DMS53 (cell line): ENCODE measurements at regions not wholly inside any gene's neighbourhood (a gene's known extent, or its start where the extent isn't known, plus 50 kb on each side); places are given as distances from the start of the nearest gene placed in this dataset.

Source experiments
- DNase-seq: peaks from one replicate; lab custom pipeline; 2025; lab: John Stamatoyannopoulos, UW

DNA sequence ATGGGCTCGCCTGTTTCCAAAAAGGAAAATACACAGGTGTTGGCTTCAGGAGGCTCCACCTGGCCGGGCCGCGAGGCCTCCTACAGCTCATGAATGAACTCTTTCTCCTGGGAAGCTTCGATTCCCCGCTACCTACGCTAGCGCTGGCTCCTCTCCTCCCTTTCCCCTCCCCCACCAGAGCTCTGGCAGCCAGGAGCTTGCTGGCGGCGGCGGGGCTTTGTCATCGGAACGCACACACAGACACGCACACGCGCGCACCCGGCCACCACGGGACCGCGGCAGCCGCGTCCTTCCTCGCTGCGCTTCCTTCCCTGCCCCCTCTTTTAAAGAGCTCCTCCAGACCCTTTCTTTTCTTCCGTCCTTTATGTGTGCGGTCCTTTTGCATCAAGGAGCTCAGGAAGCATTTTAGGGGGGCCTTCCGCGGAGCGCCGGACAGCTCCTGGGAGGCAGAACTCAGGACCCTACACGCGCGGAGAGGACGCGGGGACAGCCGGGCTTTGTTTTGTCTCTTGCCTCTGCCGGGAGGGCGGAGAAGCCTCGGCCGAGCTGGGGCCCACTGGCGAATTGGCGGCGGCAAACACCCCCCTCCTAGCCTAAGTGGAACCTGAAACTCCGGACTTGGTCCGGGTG lies 70.2 kb upstream of the BCOR start:
- DNase-seq: peak; percentile 90

DNA sequence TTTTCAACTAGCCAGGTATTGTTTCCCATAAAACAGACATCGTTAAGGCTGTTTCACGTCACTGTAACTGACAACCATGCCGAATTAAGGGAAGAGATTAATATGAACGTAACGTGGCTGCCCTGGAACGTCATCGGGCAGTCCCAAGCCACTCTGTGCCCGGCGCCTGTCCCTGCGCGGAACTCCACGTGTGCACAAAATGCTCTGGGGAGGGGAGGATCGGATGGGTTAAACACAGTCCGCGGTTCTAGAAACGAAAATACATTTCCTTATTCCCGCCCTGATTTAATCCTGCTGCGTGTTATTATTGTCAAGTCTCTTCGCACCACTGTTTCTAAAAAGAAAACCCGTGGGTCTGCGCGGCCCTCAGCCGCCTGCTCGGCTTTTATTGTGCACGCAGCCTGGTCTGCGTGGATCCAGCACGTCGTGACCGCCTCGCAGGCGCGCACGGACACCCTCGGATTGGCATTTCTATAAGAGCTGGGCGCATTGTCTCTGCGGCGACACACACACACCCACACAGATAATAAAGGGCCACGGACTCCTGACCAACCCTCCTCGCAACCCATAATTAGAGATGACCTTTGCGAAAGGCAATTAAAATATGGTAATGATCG lies 69.6 kb upstream of the BCOR start:
- DNase-seq: peak; percentile 69

DNA sequence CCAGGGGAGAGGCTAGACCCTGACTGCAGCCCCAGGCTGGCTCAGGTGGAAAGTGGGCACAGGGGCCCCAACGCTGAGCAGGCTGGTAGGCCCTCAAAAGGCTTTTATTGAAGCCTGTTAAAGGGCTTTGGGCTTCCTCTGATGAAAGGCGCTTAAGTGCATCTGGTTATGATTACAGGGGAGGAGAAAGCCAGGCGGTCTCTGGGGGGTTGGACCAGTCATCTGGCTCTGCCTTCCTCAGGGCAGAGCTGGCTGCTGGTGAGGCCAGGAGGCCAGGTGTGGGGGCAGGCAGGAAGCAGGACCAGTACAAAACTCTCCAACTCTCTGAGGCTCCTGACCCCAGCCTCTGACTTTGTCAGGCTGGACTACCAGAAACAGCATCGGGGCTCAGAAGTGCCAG lies 68.8 kb upstream of the BCOR start:
- DNase-seq: peak; percentile 58

DNA sequence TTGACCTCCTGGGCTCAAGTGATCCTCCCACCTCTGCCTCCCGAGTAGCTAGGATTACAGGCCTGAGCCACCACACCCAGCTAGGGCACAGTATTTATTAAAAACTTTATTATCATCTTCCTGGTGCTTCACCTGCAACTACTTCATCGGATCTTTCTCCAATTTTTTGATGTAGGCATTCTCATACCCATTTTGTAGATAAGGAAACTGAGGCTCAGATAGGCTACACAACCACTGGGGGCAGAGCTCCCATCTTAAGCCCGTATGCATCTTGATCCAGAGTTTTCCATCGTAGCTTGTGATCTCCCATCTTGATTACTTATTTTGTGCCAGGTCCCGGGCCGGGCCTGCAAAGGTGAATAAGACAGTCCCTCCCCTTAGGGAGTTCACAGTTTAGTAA lies 68.1 kb upstream of the BCOR start:
- no peak for DNase-seq

DNA sequence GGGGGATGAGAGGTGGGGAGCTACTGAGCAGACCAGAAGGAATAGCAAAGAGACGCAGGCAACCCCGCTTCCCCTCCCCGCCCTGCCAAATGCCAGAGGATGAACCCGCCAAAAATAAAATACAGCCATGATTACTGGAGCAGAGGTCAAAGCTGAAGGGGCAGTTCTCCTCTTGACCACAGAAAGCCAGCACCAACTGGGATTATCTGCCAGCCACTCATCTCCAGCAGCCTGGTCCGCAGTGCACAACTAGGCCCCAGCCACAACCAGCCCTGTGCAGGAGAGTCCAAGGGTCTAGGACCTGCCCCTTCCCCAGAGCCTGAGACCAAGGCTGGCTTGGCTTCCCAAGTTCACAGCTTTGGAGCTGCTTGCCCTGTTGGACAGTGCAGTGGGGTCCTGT lies 67.4 kb upstream of the BCOR start:
- no peak for DNase-seq

DNA sequence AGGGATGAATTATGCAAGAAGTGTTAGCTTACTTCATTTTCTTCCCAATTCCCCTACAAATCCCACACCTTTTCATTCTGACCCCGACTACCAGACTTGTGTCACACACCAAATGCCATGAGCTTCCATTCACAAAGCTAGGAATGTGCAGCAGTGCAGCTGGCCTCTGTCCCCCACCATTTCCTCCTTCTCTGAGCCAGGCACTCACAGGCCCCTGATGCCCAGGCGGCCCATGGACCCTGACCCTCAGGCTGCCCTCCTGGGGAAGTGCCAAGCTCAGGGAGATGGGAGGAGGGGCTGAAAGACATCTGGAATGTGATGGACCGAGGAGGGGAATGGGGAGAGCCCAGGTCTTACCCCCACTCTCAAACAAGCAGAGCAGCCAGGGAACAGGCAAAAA lies 67.0 kb upstream of the BCOR start:
- no peak for DNase-seq

DNA sequence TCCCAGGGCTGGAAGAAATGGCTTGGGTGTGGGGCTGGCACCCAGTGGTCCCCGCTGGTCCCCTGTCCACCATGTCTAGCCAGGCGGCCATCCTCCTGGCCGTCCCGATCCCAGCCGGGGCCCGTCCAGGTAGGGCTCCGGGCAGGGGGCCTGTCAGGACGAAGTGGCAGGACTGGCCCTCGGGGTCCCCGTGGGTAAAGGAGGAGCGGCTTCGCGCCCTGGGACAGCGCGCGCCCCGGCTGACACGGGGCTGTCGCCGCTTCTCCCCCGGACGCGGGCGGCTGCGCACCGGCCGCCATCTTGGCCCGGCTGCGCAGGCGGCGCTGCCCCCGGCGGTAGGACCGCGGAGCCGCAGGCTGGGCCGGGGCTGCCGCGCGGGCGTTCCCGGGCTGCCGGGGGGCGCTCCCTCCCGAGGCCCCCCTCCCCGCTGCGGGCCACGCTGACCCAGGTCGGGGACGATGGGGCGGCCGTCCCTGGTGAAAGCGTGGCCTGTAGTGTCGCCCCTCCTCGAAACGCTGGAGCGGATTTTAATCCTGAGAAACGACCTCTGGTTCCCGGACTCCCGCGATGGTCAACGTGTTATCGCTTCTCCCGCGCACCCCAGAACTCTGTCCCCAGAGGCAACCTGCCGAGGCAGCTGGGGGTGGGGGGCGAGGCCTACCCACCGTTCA lies 60.4 kb upstream of the BCOR start:
- peak; percentile 74 for DNase-seq

DNA sequence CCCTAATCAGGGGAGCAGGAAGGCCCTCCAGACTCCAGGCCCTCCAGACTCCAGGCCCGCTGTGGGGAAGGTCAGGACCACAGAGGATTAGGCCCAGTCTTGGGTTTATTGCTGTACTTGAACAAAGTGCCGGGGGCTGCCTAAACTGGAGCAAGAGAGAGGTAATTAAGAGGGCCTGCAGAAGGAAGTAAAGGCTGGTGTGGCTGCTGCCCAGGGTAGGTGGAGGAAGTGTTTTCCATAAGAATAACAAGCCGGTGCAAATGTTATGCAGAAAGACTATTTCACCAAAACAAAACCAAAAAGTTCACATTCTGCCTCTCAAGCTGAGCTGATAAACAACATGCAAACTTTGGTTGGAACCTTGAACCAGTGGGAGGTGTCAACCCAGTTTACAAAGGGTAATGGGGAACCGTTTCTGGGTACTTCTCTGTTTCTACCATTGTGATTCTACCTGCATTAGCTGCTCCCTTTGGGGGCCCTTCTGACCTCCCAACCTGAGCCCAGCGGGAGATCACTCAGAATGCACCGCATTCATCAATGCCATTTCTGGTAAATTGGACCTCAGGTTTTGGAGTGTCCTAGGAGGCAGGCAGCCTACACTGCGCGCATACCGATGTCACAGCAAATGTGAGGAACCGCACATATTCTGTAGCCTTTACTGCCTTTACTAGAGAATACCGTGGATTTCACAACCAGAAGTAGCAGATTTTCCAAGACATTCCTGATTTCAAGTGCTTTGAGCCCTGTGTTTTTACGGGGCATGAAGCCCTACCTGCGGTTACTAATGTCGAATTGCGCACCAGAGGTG lies 59.7 kb upstream of the BCOR start:
- DNase-seq: peak; percentile 47

DNA sequence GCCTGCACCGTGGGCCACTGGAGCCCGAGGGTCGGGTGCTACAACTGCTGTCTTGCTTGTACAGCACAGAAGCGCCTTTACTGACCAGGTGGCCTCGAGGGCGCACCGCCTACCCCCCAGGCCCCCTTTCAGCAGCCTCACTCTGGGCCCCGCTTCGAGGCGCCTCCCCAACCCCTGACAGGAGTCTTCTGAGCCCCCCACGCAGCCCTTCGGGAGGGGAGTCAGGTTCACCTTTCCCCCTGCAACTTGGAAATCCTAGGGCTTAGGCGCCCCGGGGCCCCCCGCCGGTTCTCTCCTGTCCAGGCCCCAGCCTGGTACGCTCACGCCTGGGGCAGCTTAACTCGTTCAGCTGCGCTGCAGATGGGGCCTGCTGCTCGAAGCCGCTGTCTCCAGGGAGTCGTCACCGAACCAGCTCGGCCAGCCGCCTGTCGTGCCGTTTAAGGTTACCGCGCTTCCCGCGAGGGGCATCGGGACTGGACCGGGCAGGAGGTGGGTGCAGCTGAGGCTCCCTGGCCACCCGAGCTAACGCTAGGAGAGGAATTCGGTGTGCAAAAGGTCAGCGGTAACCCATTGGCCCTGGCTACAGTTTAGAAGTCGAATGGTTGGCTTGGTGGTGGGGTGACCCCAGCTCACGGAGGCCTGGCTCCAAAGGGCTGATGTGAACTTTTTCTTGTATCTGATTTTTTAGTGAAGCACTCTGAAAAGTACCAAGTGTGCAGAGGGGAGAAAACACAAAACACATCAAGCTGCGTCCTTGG lies 58.9 kb upstream of the BCOR start:
- peak; percentile 19 for DNase-seq

DNA sequence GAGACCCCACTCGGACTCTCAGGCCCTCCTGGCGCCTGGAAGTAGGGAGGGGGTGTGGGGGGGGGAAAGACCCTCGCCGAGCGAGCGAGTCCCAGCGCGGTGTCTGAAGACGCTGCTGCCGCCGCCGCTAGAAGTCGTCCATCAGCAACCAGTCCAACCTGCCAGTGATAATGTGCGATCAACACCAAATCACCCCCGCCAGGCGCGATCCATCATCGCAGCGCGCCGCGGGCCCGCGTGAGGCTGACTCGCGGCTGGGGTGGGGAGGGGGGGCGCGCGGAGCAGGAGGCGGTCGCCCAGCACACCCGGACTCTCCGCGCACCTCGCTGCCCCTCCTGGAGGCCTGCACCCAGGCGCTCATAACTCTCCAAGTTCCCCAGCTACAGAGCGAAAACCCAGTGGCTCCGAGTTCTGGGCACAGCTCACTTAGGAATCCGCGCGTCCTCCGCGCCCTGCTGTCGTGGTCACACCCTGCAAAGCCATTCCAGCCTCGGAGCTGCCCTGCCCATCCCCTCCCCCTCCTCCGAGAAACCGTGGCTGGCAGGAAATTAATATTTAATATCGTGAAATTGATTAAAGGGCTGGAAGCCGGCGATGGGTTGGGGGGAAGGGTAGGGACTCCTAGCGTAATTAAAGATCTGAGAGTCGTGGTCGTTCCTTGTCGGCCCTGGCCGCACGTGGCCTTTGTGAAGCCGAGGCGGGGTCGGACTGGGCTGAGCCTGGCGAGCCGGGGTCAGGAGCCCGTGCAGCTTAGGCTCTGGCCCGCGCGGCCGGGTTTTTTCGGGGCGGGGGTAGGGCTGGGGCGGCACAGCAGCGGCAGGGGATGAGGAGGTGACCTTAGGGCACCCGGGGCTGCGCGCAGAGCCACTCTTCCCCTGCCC lies 58.1 kb upstream of the BCOR start:
- peak; percentile 76 for DNase-seq

DNA sequence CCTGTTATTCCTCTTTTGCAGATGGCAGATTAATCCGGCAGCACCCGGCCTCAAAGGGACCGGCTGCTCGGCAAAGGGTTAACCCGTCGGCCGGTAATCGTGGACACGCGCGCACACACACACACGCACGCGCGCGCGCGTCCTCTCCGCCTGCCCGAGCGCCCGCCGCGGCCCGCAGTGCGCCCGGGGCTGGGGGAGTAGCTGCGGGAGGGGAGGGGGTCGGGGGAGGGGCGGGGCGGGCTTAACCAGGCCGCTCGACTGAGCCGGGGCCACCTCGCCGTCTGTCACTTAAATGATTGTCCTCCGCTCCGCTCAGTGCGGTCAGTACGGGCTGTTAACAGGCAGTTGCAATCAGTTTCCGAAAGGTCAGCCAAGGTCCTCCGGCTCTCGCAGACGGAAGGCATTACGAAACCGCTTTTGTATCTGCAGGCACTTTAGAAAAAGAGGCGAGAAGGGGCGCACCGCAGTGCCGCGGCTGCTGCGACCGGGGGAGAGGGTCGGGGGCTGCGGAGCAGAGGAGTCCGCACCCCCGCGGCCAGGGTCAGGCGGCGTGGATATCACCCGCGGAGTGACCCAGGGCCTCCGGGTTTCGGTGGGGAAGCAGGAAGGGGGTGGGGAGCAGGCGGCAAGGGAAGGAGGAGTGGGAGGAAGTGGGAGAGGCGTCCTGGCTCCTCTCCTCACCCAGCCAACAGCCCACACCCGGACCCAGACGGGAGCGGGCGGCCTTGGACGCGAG lies 57.3 kb upstream of the BCOR start:
- peak; percentile 88 for DNase-seq

DNA sequence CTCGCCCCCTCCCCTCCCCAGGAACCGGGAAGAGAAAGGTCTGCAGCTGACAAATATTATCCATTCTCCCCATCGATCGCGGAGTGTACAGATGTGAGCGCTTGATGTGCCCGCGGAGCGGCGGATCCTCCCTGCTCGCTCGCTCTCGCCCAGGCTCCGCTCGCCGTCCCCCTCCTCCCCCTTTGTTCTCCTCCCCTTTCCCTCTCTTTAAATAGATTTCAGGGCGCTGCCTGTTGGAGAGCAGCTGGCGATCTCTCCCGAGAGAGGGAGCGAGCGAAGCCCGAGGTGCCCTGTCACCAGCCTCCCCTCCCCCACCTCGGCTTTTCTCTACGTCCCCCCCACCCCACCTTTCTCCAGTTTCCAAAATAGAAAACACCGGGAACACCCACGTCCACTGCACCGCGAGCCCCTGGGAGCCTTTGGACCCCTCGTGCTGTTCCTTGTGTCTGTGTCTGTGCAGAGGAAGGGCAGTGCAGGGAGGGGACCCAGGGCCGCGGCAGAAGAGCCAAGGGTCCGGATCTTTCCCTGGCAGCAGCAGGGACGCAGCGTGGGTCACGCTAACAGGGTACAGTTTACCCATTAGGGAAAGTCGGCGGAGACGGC lies 56.6 kb upstream of the BCOR start:
- DNase-seq: peak; percentile 91

DNA sequence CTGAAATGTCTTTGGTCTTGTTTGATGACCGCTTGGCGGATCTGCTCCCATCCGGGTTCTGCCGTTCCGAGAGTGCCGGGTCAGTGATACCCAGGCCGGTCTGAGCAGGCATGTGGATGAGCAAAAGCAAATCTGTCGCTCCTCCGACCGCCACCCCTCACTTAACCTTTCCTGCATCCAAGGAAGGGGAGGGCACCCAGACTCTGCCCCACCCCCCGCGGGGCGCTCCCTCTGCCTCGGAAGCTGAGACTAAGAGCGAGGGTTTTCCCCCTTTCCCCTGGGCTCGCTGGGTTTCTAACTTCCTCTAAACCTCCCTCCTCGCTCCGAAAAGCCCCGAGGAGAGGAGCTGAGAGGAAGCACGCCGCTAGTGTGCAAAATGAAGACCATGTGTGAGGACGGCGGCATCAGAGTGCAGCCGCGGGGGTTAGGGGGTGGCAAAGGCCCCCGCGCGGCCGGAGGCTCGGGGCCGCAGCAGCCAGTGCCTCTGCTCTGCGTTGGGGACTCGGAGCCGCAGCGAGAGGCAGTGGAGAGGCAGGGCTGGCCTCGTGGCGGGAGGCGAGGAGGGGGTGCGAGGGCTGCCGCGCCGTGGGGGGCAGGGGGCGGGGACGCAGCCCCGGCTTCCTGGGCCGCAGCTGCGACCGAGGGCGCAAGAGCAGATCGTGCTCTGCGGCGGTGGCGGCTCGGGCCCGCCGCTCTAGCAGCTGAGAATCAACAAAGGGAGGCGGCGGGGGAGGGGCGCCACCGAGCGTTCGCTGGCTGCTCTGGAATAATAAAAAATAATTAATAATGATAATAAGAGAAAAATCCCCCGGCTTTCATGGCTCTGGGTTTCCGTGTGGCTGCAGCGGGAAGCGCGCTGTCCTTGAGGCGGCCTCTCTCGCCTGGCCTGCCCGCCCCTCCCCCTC lies 55.8 kb upstream of the BCOR start:
- DNase-seq: peak; percentile 82

DNA sequence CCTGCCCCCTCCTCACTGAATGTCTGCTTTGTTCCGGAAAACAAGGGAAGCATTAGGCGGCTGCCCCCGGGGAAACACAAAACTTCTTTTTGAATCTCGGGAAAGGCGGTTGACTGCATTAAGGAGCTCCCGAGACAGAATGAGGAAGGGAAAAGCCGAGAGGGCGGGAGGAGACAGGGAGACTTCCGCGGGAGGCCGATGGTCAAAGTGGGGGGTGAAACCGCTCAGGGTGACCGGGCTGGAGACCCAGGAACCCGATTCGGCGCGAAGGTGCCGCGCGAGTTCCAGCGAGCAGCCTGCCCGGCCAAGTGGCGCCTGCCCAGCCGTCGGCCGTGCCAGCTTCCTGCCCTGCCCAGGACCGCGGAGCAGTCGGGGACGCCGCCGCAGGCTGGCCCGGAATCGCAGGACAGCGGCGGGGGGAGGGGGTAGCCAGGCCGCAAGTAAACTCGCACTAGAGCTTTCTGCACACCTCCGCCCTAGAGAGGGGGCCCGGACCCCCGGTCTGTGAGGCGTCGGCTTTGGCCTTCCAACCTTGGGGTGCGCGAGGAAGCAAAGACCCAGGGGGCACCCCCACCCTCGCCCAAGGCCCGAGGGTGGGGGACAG lies 55.1 kb upstream of the BCOR start:
- peak; percentile 72 for DNase-seq

DNA sequence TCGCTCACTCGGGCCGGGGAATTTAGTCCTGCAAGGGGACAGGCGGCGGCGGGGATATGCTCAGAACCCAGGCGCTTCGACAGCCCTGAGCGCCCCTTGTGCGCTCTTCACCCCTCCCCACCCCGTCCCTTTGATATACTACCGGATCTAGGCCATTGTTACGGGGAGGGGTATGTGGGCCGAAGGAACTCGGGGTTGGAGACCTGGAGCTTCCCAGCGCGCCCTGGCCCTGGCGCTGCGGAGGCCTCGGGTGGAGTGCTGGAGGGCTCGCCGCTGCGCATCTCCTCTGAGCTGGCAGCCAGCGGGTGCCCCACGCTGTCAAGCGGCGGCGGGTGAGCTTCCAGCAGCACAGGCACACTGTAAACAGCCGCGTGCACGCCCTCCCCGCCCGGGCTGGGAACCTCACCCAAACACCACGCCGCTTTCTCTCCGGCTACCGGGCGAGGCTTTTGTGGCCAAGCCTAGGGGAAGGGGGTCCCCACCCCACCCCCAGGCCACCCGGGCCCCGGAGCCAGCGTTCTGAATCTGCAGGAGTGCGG lies 54.5 kb upstream of the BCOR start:
- peak; percentile 78 for DNase-seq

DNA sequence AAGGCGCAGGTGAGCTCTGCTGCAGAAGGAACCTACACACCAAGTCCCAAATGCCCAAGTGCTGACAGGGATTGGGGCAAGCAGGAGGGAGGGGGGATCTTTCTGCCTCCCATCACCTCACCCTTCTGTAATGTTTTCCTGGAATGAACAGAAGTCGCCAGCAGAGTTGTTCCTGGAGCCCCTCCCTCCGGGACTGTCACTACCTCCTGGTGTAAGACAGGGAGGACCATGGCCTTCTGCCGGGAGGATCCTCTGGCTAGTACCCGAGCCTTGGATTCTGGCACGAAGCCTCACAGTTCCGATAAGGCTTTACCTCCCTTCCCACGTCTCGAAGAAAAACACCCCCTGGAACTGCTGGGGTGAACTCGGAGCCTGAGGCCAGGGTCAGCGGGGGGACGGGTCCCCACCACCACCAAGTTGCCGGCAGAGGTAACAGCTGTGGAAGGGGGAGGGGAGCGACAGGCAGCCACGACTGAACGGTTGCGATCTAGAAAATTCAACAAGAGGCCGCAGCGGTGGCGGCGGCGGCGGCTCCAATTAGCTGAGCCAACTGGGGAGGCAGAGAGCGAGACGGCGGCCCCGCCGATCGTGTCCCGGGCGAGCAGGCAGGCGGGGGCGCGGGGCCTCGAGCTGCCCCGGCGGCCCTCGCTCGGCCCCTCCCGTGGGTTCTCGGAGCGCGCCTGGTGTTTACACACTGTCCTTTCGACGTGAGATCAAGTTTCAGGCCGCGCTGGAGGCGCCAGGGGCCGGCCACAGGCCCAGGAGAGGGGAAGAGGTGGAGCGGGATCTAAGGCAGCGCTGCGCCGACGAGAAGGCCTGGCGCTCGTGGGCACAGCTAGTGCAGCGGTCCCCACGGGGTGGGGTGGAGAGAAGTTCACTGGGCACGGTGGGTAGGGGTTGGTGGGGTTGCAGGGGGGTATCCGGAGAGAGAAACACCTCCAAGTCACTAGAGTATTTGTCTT lies 53.7 kb upstream of the BCOR start:
- peak; percentile 89 for DNase-seq

DNA sequence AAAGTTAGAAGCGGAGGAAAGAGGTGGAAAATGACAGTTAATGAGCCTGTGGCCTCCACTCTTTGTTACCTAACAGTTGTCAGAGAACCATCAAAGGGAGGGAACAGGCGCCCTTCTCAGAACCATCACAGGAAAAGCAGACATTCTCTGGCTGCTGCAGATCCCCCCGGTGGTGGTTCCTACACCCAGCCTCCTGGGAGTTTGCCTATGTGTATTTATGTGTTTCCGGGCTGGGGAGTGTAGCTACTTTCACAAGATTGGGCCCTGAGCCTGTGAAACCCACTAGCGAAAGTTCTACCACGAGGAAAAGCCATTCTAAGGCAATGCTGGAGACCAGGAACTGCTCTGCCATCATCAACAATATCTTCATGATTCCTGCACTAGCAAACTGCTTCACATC lies 52.7 kb upstream of the BCOR start:
- DNase-seq: peak; percentile 38
